GM21529 (cell line): ENCODE measurements at regions not wholly inside any gene's neighbourhood (a gene's known extent, or its start where the extent isn't known, plus 50 kb on each side); places are given as distances from the start of the nearest gene placed in this dataset.
"Not testable (repeated sequence)": the region's sequence is repeated elsewhere in the genome, so short reads cannot be mapped to it uniquely, and the experiment has no call there.

Experiments
- ATAC-seq: cut with Tn5 transposase; IDR thresholded peaks from one replicate; pipeline ENCODE4 v1.9.1; 2021; ENCODE audit not compliant: unreplicated experiment

- ATAC-seq: peak; percentile 26
These were observed 58.3 kb upstream of the EEA1 start for GRCh38 chr12:92987362-92987761.

GRCh38 chr12:92987846-92988621 is 58.9 kb upstream of the EEA1 start:
- ATAC-seq: peak; percentile 85

- no peak for ATAC-seq
These were observed 59.6 kb upstream of the EEA1 start for GRCh38 chr12:92988622-92989130.

GRCh38 chr12:92989715-92990484 is 60.8 kb upstream of the EEA1 start:
- ATAC-seq: peak; percentile 25

- ATAC-seq: no peak
These were observed 62.0 kb upstream of the EEA1 start for GRCh38 chr12:92991134-92991533.

- no peak for ATAC-seq
These were observed 62.9 kb upstream of the EEA1 start for GRCh38 chr12:92992041-92992440.

- ATAC-seq: no peak
These were observed 64.2 kb upstream of the EEA1 start for GRCh38 chr12:92993259-92993658.

GRCh38 chr12:92995258-92995903 is 66.3 kb upstream of the EEA1 start:
- ATAC-seq: peak; percentile 81

- no peak for ATAC-seq
These were observed 70.9 kb upstream of the EEA1 start for GRCh38 chr12:93000026-93000425.

- ATAC-seq: no peak
These were observed 72.3 kb upstream of the EEA1 start for GRCh38 chr12:93001407-93001806.

- no peak for ATAC-seq
These were observed 73.4 kb upstream of the EEA1 start for GRCh38 chr12:93002293-93003054.

GRCh38 chr12:93003531-93004239 is 74.6 kb upstream of the EEA1 start:
- no peak for ATAC-seq

GRCh38 chr12:93005928-93006392 is 76.9 kb upstream of the EEA1 start:
- no peak for ATAC-seq

- no peak for ATAC-seq
These were observed 77.5 kb upstream of the EEA1 start for GRCh38 chr12:93006471-93007208.

- ATAC-seq: no peak
These were observed 78.4 kb upstream of the EEA1 start for GRCh38 chr12:93007544-93007943.

- ATAC-seq: peak; percentile 84
These were observed 79.1 kb upstream of the EEA1 start for GRCh38 chr12:93008044-93008778.

- ATAC-seq: not testable (repeated sequence)
These were observed 79.8 kb upstream of the EEA1 start for GRCh38 chr12:93008880-93009279.

GRCh38 chr12:93009533-93009932 is 80.4 kb upstream of the EEA1 start:
- peak; percentile 55 for ATAC-seq

- no peak for ATAC-seq
These were observed 81.4 kb upstream of the EEA1 start for GRCh38 chr12:93010461-93010860.
